ENCODE measurements at regions not wholly inside any gene's neighbourhood (a gene's known extent, or its start where the extent isn't known, plus 50 kb on each side); places are given as distances from the start of the nearest gene placed in this dataset.

GRCh38 chr5:15261269-15261995 lies 238.5 kb upstream of the FBXL7 start:
- Histone ChIP-seq H3K27ac (ENCODE audit: control insufficient read depth, insufficient read depth) (no peak overlapping the region), H3K27me3 (replicated peaks in 1 of 2; ENCODE audit: control insufficient read depth in 2 of 2, insufficient read depth in 2 of 2, low read length in 1 of 2) (no peaks in the 10 kb centered on the region), H3K36me3 (ENCODE audit: control insufficient read depth in 2 of 2, insufficient read depth in 2 of 2, low read length in 1 of 2) (no peaks in the 10 kb centered on the region), H3K79me2 (ENCODE audit: control insufficient read depth, insufficient read depth, low read length) (no peaks in the 10 kb centered on the region), H3K4me1 (ENCODE audit: control insufficient read depth, insufficient read depth, low read length) (no peaks in the 10 kb centered on the region), H3K4me3 (no peak overlapping the region), H3K9me3 (replicated peaks; ENCODE audit: control insufficient read depth, insufficient read depth, low read length) (no peaks in the 10 kb centered on the region), H2AFZ (ENCODE audit: control insufficient read depth, low read depth, low read length) (no peak overlapping the region), H3K4me2 (ENCODE audit: control insufficient read depth, insufficient read depth) (no peak overlapping the region), H3K9ac (ENCODE audit: control insufficient read depth, insufficient read depth, low read length) (no peak overlapping the region), H4K20me1 (ENCODE audit: control insufficient read depth, insufficient read depth) (no peaks in the 10 kb centered on the region)
- in situ Hi-C loops (cut with MboI): no loop called here
- TF ChIP-seq ASH2L (IDR thresholded peaks at IDR 0.05; ENCODE audit: borderline replicate concordance, low read depth): no peak
- TF ChIP-seq ZNF24 (IDR thresholded peaks at IDR 0.05): no peak
- no peak for TF ChIP-seq SREBF1 (IDR thresholded peaks at IDR 0.05; ENCODE audit: low read length)
- no peak for TF ChIP-seq ZBTB33 (IDR thresholded peaks at IDR 0.05)
- TF ChIP-seq REST (IDR thresholded peaks at IDR 0.05; ENCODE audit: low read depth, low read length): no peak
- TF ChIP-seq KAT2A (conservative IDR thresholded peaks at IDR 0.05; ENCODE audit: control insufficient read depth, low read depth, low read length): no peak
- TF ChIP-seq NFYA (IDR thresholded peaks at IDR 0.05; ENCODE audit: borderline replicate concordance, low read depth, low read length): no peak
- no peak for TF ChIP-seq WRNIP1 (IDR thresholded peaks at IDR 0.05; ENCODE audit: borderline replicate concordance, low read depth, low read length)
- TF ChIP-seq ESRRA (IDR thresholded peaks at IDR 0.05; ENCODE audit: low read length): no peak
- TF ChIP-seq RAD21 (IDR thresholded peaks at IDR 0.05; ENCODE audit: insufficient read depth, low read depth, low read length): no peak
- TF ChIP-seq RELB (IDR thresholded peaks at IDR 0.05; ENCODE audit: low read depth): no peak
- TF ChIP-seq NR2C1 (IDR thresholded peaks at IDR 0.05): no peak
- ChIA-PET SMC1A (ENCODE audit: uncharacterized antibody, unreplicated experiment) (no interaction called here), RAD21 (ENCODE audit: unreplicated experiment) (no interaction called here), POLR2A (no interaction called here), CTCF (interaction anchor here (0.9 kb wide), 1 partner anchor 71 kb away, joined by 3 read pairs; no protein-coding TSS in a partner anchor)
- intact Hi-C loops (cut with micrococcal nuclease; ENCODE audit: unreplicated experiment): no loop called here
- BruUV-seq (replicated peaks): no TSS peak
- DNase-seq (ENCODE audit: low read depth, low spot score) (no peak), ATAC-seq (no peak), FAIRE-seq (no peak)
